NCI-H748 treated with DMSO at 0.1 percent for 48 hours (cell line): ENCODE measurements at regions not wholly inside any gene's neighbourhood (a gene's known extent, or its start where the extent isn't known, plus 50 kb on each side); places are given as distances from the start of the nearest gene placed in this dataset.
"Not testable (repeated sequence)": the region's sequence is repeated elsewhere in the genome, so short reads cannot be mapped to it uniquely, and the experiment has no call there.

Experiments used
- DNase-seq: peaks from one replicate; lab custom pipeline; 2025; lab: John Stamatoyannopoulos, UW

DNA sequence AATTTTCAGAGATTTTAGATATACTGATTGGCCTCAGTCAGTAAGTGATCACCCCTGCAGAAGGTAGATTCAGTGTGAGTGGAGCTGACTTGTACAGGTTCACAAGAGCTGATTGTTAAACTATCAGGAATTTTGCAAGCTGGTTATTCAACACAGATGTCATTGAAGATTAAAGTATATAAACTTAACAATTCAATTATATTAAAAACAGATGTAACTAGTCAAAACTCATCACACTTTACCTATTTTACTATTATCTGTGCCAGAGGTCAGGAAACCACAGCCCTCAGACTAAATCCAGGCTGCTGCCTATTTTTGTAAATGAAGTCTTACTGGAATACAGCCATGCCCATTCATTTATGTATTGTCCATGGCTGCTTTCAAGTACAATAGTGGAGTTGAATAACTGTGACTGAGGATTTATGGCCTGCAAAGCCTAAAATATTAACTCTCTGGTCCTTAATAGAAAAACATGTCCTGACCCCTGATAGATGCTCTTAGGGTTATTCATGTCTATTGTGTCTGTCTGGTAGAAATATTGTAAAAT is 429.3 kb upstream of the PDZRN3 start:
- no peak for DNase-seq

GRCh38 chr3:74049444-74049843 is 424.7 kb upstream of the PDZRN3 start:
- DNase-seq = no peak

GRCh38 chr3:74048699-74049098 is 424.0 kb upstream of the PDZRN3 start:
- DNase-seq = no peak

- no peak for DNase-seq
These were observed 420.3 kb upstream of the PDZRN3 start for GRCh38 chr3:74045000-74045399.

DNA sequence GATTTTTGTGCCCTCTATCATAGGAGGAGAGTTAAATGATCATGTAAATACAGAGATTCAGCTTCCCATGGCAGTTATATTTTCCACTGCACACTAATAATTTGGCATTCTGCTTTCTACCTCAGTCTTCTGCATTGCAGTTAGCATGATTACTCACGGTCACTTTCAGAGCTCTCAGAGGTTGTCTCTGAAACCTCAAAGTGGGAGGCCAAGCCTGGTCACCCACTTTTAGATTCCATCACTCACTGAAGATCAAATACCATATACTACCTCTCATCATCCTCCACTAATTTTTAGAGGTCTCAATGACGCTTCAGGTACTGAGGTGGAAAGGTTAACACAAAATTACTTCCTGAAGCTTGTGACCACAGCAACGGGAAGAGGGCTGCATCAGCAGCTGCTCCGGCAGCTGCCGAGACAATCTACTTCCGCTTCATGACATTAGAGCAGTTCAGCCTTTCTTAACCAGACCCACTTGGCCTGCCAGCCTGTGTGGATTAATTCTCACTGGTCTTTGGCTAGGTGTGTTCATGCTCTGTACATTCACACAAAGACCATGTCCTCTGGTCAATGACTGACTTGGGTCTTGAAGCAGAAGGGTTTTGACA is 416.4 kb upstream of the PDZRN3 start:
- no peak for DNase-seq

GRCh38 chr3:74039105-74039504 is 414.4 kb upstream of the PDZRN3 start:
- DNase-seq = no peak

DNA sequence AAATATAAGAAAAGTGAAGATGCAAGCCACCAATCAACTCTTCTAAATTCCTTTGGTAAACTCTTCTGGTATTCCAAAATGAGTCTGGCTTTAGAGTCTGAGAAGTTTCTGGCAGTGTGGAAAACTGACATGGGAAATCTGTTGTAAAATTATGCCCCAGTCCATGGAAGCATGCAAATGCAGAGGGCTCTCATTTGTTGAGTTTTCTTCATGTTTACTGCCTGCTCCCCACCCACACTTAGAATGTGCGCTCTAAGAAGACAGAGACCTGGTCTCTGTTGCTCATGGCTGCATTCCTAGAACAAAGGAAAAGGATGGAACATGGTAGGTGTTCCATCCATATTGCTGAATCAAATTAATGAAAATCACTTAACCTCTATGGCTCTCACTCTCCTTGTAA is 411.8 kb upstream of the PDZRN3 start:
- DNase-seq = no peak

GRCh38 chr3:74036102-74036501 is 411.4 kb upstream of the PDZRN3 start:
- no peak for DNase-seq

DNA sequence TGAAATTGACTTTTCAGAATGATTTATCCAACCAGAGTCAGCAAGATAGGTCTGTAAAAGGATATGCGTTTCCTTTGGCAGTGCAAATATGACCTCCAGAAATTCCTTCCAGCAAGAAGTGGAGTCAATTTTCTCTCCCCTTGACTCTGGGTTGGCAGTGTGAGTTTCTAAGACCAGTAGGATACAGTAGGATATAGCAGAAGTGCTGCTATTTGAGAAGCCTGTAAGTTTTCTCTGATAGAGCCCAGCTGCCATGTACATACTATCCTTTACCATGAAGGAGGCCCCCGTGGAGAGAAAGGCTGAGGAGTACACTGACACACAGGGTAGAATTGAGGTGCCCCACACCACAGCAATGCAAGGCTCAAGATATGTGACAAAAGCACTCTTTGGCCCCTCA is 409.1 kb upstream of the PDZRN3 start:
- no peak for DNase-seq

DNA sequence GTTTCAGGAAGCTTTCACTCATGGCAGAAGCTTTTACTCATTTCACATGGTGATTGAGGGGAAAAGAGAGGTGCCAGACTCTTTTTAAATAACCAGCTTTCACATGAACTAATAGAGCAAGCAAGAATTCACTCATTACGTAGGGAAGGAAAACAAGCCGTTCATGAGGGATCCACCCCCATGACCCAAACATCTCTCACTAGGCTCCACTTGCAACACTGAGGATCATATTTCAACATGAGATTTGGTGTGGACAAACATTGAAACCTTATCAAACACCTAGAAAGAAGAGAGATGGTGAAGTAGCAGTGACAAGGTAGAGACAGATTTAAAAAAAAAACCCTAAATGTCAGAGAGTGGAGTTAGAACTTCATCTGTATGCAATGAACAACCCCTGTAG is 408.6 kb upstream of the PDZRN3 start:
- peak; percentile 25 for DNase-seq

- DNase-seq = no peak
These were observed 402.4 kb upstream of the PDZRN3 start for GRCh38 chr3:74027121-74027520.

GRCh38 chr3:74023395-74023794 is 398.7 kb upstream of the PDZRN3 start:
- no peak for DNase-seq

DNA sequence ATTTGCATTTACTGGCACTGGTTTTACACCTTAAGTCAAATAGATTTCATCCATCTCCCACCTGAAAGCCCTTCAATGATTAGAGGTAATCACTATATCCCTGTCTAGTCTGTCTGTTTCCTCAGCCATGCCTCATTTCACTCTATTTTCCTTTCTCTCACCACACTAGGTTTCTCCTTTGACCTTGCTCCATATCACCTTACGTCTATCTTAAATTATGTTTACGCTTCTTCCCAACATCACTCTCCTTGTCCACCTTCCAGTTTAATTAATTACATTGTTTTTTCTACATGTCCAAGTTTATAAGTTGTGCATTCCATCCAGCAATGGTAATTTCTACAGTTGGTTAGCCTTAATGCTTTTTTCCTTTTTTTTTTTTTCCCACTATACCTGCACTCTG is 396.7 kb upstream of the PDZRN3 start:
- DNase-seq = no peak

- DNase-seq = no peak
These were observed 385.5 kb upstream of the PDZRN3 start for GRCh38 chr3:74009961-74010844.

DNA sequence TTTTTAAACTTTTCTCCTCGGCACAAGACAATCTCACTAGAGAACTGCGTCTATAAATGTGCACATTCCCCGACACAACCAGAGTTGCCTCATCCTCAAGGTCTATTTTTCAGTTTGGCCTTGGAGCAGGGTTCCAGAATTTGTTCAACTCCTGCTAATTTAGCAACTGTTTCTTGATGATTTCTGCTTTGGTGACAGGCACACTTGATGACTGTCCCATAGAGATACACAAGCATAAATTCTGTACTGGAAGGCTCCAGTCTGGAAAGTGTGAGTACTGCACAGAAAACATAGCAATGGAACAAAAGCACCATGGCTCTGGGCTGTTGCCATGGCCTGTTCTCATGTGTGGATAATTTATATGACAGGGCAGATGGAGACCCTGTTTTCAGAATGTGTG is 379.6 kb upstream of the PDZRN3 start:
- DNase-seq = no peak

GRCh38 chr3:74003734-74004133 is 379.0 kb upstream of the PDZRN3 start:
- DNase-seq = no peak

DNA sequence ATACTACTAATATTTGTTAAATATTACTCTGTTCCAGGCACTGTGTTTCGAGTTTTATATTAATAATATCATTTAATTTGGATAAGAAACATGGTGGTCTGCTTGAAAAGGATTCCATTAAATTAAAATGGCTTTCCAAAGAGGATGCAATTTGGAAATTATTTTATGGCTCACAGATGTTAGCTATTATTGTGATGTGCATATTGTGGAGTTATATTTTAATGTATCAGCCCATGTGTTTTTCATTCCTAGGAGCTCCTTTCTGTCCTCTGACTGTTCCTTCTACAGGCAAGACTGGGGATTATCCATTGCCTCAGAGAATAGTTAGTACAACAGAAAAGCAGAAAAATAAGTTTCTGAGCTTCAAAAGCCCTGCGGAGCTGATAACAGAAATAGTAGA is 376.7 kb upstream of the PDZRN3 start:
- no peak for DNase-seq

GRCh38 chr3:74000725-74001124 is 376.0 kb upstream of the PDZRN3 start:
- no peak for DNase-seq

- DNase-seq = no peak
These were observed 374.8 kb upstream of the PDZRN3 start for GRCh38 chr3:73999501-73999900.

GRCh38 chr3:73990691-73991090 is 365.9 kb upstream of the PDZRN3 start:
- not testable (repeated sequence) for DNase-seq

- DNase-seq = no peak
These were observed 342.0 kb upstream of the PDZRN3 start for GRCh38 chr3:73966733-73967132.

- no peak for DNase-seq
These were observed 340.1 kb upstream of the PDZRN3 start for GRCh38 chr3:73964818-73965217.

DNA sequence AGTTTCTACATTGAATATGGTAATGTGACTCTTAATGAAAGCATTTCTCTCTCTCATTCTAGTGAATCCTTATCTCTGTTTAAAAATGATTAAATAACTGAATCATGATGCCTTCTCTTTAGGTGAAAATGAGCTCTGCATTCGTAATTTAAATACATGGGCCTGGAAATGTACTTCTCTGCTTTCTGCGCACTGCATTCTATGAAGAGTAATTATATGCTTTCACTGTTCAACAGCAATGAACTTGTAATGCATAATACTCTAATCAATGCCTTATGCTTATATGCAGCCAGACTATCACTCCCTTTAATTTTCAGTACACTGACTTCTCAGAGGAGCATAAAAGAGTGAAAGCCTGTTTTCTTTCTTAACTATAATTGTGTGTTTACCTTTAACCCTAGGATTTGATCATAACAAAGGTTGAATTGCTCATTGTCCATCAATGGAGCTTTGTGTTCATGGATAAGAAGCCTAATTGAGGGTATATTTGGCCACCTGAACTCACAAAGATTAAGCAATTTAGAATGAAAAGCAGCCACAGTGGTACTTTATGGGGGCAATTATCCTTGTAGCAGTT is 330.8 kb upstream of the PDZRN3 start:
- DNase-seq = peak; percentile 96
